ENCODE measurements at regions not wholly inside any gene's neighbourhood (a gene's known extent, or its start where the extent isn't known, plus 50 kb on each side); places are given as distances from the start of the nearest gene placed in this dataset.

DNA sequence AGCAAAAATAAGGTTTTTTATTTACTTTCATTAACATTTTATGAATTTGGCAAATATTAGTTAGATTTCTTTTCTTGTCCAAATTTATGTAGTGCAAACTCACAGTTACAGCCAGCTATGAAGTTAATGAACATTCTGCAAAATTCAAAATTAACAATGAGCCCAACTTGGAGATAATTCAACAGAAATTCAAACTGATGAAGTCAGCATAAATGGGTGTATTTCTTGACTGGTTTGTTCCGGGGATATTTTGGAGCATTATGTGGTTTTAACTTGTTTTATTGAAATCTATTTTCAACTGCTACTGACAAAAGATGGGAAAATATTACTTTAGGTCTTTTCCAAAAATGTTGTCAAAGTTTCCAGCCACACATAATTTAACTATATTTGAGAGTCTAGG is 807.9 kb downstream of the CDH8 start:
- no peaks in the 10 kb centered on the region for H3F3A ChIP-seq (ENCODE audit: control insufficient read depth, insufficient read depth)
- no peak overlapping the region for H3K4me3 ChIP-seq (ENCODE audit: low read length)
- TF ChIP-seq, protein P1, sequence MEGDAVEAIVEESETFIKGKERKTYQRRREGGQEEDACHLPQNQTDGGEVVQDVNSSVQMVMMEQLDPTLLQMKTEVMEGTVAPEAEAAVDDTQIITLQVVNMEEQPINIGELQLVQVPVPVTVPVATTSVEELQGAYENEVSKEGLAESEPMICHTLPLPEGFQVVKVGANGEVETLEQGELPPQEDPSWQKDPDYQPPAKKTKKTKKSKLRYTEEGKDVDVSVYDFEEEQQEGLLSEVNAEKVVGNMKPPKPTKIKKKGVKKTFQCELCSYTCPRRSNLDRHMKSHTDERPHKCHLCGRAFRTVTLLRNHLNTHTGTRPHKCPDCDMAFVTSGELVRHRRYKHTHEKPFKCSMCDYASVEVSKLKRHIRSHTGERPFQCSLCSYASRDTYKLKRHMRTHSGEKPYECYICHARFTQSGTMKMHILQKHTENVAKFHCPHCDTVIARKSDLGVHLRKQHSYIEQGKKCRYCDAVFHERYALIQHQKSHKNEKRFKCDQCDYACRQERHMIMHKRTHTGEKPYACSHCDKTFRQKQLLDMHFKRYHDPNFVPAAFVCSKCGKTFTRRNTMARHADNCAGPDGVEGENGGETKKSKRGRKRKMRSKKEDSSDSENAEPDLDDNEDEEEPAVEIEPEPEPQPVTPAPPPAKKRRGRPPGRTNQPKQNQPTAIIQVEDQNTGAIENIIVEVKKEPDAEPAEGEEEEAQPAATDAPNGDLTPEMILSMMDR (IDR thresholded peaks at IDR 0.05; ENCODE audit: low read depth, low read length, poor library complexity, severe bottlenecking), result no peak
- TF ChIP-seq EZH2phosphoT487 (IDR thresholded peaks at IDR 0.05; ENCODE audit: borderline replicate concordance, low read length), result no peak
- H3K27ac ChIP-seq (ENCODE audit: low read depth, low read length), result no peak overlapping the region
- H3K79me2 ChIP-seq (ENCODE audit: control insufficient read depth, low read length), result no peaks in the 10 kb centered on the region
- H3K4me1 ChIP-seq (ENCODE audit: control insufficient read depth, low read length), result no peaks in the 10 kb centered on the region
- H3K9me2 ChIP-seq (replicated peaks; ENCODE audit: control insufficient read depth, low read length), result no peaks in the 10 kb centered on the region
- H3K4me2 ChIP-seq (ENCODE audit: low read length), result no peak overlapping the region
- no peaks in the 10 kb centered on the region; the same call in 1 of the 2 replicates for H3K9me3 ChIP-seq (ENCODE audit: control insufficient read depth, insufficient read depth, low read length)
- H3K27me3 ChIP-seq (ENCODE audit: control insufficient read depth, low read length), result no peaks in the 10 kb centered on the region
- H4K20me1 ChIP-seq (ENCODE audit: control insufficient read depth, insufficient read depth, low read depth, low read length), result no peaks in the 10 kb centered on the region
- no peaks in the 10 kb centered on the region for H3K36me3 ChIP-seq (ENCODE audit: control insufficient read depth, low read length)

DNA sequence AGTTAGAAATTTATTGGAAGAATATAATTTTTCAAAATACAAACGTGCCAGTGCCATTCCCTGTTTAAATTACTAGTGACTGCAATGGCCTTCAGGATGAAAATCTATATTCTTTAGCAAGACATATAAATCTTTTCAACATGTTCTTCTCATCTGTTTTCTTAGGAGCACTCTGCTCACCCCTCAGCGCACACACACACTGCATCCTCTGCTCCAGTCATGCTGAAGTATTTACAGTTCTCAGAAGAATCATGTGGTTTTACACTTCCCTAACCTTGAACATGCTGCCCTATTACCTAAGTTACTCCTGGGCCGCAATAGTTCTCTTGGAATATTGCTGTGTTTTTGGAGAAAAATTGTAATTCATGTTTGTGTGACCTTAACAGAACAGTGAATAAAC is 820.6 kb downstream of the CDH8 start:
- no peak for TF ChIP-seq EZH2phosphoT487 (IDR thresholded peaks at IDR 0.05; ENCODE audit: borderline replicate concordance, low read length)
- TF ChIP-seq, protein P1 (IDR thresholded peaks at IDR 0.05; ENCODE audit: low read depth, low read length, poor library complexity, severe bottlenecking), result no peak

DNA sequence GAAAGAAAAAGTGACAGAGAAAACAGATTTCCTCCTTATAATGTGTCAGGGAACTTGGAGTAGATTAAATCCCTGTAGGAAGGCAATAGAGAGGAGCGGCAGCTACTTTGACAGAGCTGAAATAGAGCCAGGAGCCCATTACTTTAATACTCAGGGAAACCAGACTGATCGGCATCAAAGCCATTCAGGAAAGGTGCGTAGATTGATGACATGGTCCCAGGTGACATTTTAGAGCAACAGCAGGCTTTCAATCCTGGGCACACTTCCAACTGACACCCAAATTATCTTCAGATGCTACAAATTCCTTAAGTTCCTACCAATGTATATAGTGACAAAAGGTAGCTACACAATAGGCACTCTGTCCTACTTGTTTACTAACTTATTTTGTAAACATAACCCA is 821.5 kb downstream of the CDH8 start:
- Histone ChIP-seq H3K27me3 (ENCODE audit: control insufficient read depth, low read length) (no peaks in the 10 kb centered on the region), H4K20me1 (ENCODE audit: control insufficient read depth, insufficient read depth, low read depth, low read length) (no peaks in the 10 kb centered on the region), H3K9me2 (replicated peaks; ENCODE audit: control insufficient read depth, low read length) (no peaks in the 10 kb centered on the region), H3K36me3 (ENCODE audit: control insufficient read depth, low read length) (no peaks in the 10 kb centered on the region), H3K27ac (ENCODE audit: low read depth, low read length) (no peak overlapping the region), H3K4me2 (ENCODE audit: low read length) (no peak overlapping the region), H3K9me3 (ENCODE audit: control insufficient read depth, insufficient read depth, low read length) (no peaks in the 10 kb centered on the region), H3K79me2 (ENCODE audit: control insufficient read depth, low read length) (no peaks in the 10 kb centered on the region), H3K4me1 (ENCODE audit: control insufficient read depth, low read length) (no peaks in the 10 kb centered on the region), H3F3A (ENCODE audit: control insufficient read depth, insufficient read depth) (no peaks in the 10 kb centered on the region), H3K4me3 (ENCODE audit: low read length) (no peak overlapping the region)
- TF ChIP-seq, protein P1 (IDR thresholded peaks at IDR 0.05; ENCODE audit: low read depth, low read length, poor library complexity, severe bottlenecking), result no peak

More for the DNA sequence above, 820.6 kb downstream of the CDH8 start:
- H3F3A ChIP-seq (ENCODE audit: control insufficient read depth, insufficient read depth), result no peaks in the 10 kb centered on the region
- H3K4me1 ChIP-seq (ENCODE audit: control insufficient read depth, low read length), result no peaks in the 10 kb centered on the region
- H3K9me2 ChIP-seq (replicated peaks; ENCODE audit: control insufficient read depth, low read length), result no peaks in the 10 kb centered on the region
- no peak overlapping the region for H3K4me2 ChIP-seq (ENCODE audit: low read length)
- no peak overlapping the region for H3K27ac ChIP-seq (ENCODE audit: low read depth, low read length)
- no peaks in the 10 kb centered on the region for H4K20me1 ChIP-seq (ENCODE audit: control insufficient read depth, insufficient read depth, low read depth, low read length)
- no peaks in the 10 kb centered on the region for H3K79me2 ChIP-seq (ENCODE audit: control insufficient read depth, low read length)
- no peaks in the 10 kb centered on the region for H3K36me3 ChIP-seq (ENCODE audit: control insufficient read depth, low read length)
- no peak overlapping the region for H3K4me3 ChIP-seq (ENCODE audit: low read length)
- H3K9me3 ChIP-seq (ENCODE audit: control insufficient read depth, insufficient read depth, low read length), result no peaks in the 10 kb centered on the region
- H3K27me3 ChIP-seq (ENCODE audit: control insufficient read depth, low read length), result no peaks in the 10 kb centered on the region

DNA sequence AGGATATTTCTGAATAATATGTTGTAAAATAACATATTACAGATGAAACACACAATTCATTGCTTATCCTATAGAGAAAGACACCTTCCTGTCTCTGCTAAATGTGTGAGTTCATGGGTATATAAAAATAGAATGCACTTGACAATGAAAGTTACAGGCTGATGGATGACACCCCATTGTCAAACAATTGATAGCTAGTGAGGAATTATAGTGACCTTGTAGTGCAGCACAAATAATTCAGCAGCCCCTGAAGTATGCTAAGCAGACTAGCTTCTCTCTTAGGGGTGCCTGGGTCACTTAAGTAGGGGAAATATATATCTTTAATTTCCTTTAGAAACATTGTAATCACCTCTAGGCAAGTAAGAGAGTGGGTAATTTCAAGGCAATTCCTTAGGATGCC is 826.2 kb downstream of the CDH8 start:
- H3K4me1 ChIP-seq (ENCODE audit: control insufficient read depth, low read length), result no peaks in the 10 kb centered on the region
- H3K79me2 ChIP-seq (ENCODE audit: control insufficient read depth, low read length), result no peaks in the 10 kb centered on the region
- H3K4me2 ChIP-seq (ENCODE audit: low read length), result no peak overlapping the region
- no peaks in the 10 kb centered on the region for H3K9me3 ChIP-seq (ENCODE audit: control insufficient read depth, insufficient read depth, low read length)
- H3F3A ChIP-seq (ENCODE audit: control insufficient read depth, insufficient read depth), result no peaks in the 10 kb centered on the region
- no peak overlapping the region for H3K27ac ChIP-seq (ENCODE audit: low read depth, low read length)
- H3K9me2 ChIP-seq (replicated peaks; ENCODE audit: control insufficient read depth, low read length), result no peaks in the 10 kb centered on the region
- no peaks in the 10 kb centered on the region for H4K20me1 ChIP-seq (ENCODE audit: control insufficient read depth, insufficient read depth, low read depth, low read length)
- TF ChIP-seq EZH2phosphoT487 (IDR thresholded peaks at IDR 0.05; ENCODE audit: borderline replicate concordance, low read length), result no peak
- TF ChIP-seq, protein P1 (IDR thresholded peaks at IDR 0.05; ENCODE audit: low read depth, low read length, poor library complexity, severe bottlenecking), result no peak
- no peaks in the 10 kb centered on the region for H3K27me3 ChIP-seq (ENCODE audit: control insufficient read depth, low read length)
- H3K36me3 ChIP-seq (ENCODE audit: control insufficient read depth, low read length), result no peaks in the 10 kb centered on the region
- H3K4me3 ChIP-seq (ENCODE audit: low read length), result no peak overlapping the region

Data from DOHH2 (cell line).